Peyer's patch (tissue), 4 donors: ENCODE measurements at regions not wholly inside any gene's neighbourhood (a gene's known extent, or its start where the extent isn't known, plus 50 kb on each side); places are given as distances from the start of the nearest gene placed in this dataset.

ENCODE experiments used
- CTCF ChIP-seq, 6 experiments: fragments of 450-650 bp in 4 of 6; fragments of 200-600 bp in 2 of 6; sonication (generic) in 1 of 6; IDR thresholded peaks; one replicate each; pipeline ENCODE4 v1.5.1; 2017 to 2019; ENCODE audit warnings: antibody characterized with exemption in 6 of 6, mild to moderate bottlenecking in 3 of 6, moderate library complexity in 1 of 6
- POLR2A ChIP-seq, 2 donors: fragments of 450-650 bp; IDR thresholded peaks; one replicate each; pipeline ENCODE4 v1.5.1; 2017; ENCODE audit warnings: antibody characterized with exemption in 2 of 2, mild to moderate bottlenecking in 2 of 2, moderate library complexity in 2 of 2

DNA sequence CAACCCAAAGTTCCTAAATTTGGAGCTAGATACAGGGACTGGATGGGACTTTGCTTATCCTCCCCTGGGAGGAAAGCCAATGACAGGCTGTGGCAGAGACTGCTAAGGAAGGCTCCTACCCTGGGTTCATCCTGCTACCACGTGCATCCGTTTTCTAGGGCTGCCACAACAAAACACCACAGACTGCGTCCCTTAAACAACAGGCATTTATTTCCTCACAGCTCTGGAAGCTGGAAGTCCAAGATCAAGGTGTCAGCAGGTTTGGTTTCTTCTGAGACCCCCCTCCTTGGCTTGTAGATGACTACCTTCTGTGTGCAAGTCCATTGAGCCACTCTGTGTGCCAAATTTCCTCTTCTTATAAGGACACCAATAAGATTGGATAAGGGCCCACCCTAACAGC is 263.9 kb downstream of the FAM43A start:
- TF ChIP-seq POLR2A (IDR thresholded peaks at IDR 0.05) (no peak), CTCF (IDR thresholded peaks at IDR 0.05) (no peak)
